HL-60 (cell line): ENCODE measurements at regions not wholly inside any gene's neighbourhood (a gene's known extent, or its start where the extent isn't known, plus 50 kb on each side); places are given as distances from the start of the nearest gene placed in this dataset.

ENCODE experiments used
- DNase-seq, 2 experiments: peaks; one replicate each; pipeline ENCODE4 v3.0.0-alpha.2; 2010 to 2020; ENCODE audit warnings: low read depth in 1 of 2, low spot score in 1 of 2
- H3K27ac ChIP-seq: fragments of 250-450 bp; sonication (Bioruptor Pico); replicated peaks from 2 replicates; pipeline ENCODE4 v1.5.1; 2020; ENCODE audit warnings: mild to moderate bottlenecking, moderate library complexity
- H3K27me3 ChIP-seq: fragments of 250-450 bp; sonication (Bioruptor Pico); 2 replicates; pipeline ENCODE4 v1.5.1; 2021; ENCODE audit warnings: mild to moderate bottlenecking, moderate library complexity; ENCODE audit not compliant: insufficient read depth, poor library complexity, severe bottlenecking
- H3K4me3 ChIP-seq: replicated peaks from 2 replicates; pipeline ENCODE4 v1.5.1; 2011; ENCODE audit warnings: mild to moderate bottlenecking, control low read depth, low read length; ENCODE audit not compliant: insufficient read depth
- CTCF ChIP-seq: IDR thresholded peaks from one replicate; pipeline ENCODE4 v1.5.1; 2011; ENCODE audit warnings: low read length, control low read depth, inconsistent platforms; ENCODE audit not compliant: insufficient read depth
- GABPA ChIP-seq: IDR thresholded peaks from 2 replicates; pipeline ENCODE4 v1.6.1; 2012; ENCODE audit warnings: low read depth
- POLR2AphosphoS5 ChIP-seq: IDR thresholded peaks from 2 replicates; pipeline ENCODE4 v1.6.1; 2012; ENCODE audit warnings: low read depth
- REST ChIP-seq: IDR thresholded peaks from 2 replicates; pipeline ENCODE4 v1.6.1; 2012; ENCODE audit warnings: low read depth; ENCODE audit not compliant: insufficient replicate concordance
- SPI1 ChIP-seq: IDR thresholded peaks from 2 replicates; pipeline ENCODE4 v1.6.1; 2012; ENCODE audit warnings: low read depth, mild to moderate bottlenecking, borderline replicate concordance

GRCh38 chr3:152172460-152172859 lies 96.3 kb upstream of the MBNL1 start:
- no peak for DNase-seq
- Histone ChIP-seq H3K4me3 (no peak overlapping the region), H3K27me3 (no peaks in the 10 kb centered on the region), H3K27ac (no peak overlapping the region)
- TF ChIP-seq CTCF = no peak
- no peak for TF ChIP-seq POLR2AphosphoS5
- no peak for TF ChIP-seq SPI1
- no peak for TF ChIP-seq GABPA
- TF ChIP-seq REST = no peak

GRCh38 chr3:152173627-152174026 lies 95.1 kb upstream of the MBNL1 start:
- no peaks in the 10 kb centered on the region for H3K27me3 ChIP-seq
- H3K4me3 ChIP-seq = no peak overlapping the region
- DNase-seq = no peak
- TF ChIP-seq CTCF (no peak), REST (no peak), SPI1 (no peak), GABPA (no peak), POLR2AphosphoS5 (no peak)
- H3K27ac ChIP-seq = no peak overlapping the region

- no peak for DNase-seq
- TF ChIP-seq CTCF (no peak), POLR2AphosphoS5 (no peak), GABPA (no peak), SPI1 (no peak), REST (no peak)
- Histone ChIP-seq H3K27ac (no peak overlapping the region), H3K4me3 (no peak overlapping the region), H3K27me3 (no peaks in the 10 kb centered on the region)
Observed at GRCh38 chr3:152174876-152175527, 93.7 kb upstream of the MBNL1 start.
